K562 (cell line): ENCODE measurements at regions not wholly inside any gene's neighbourhood (a gene's known extent, or its start where the extent isn't known, plus 50 kb on each side); places are given as distances from the start of the nearest gene placed in this dataset.

Source experiments
- ATAC-seq: fragments of 200-7000 bp; cut with Tn5 transposase; 3 replicates; pipeline ENCODE4 v1.9.1; 2020; ENCODE audit warnings: moderate library complexity
- BruUV-seq: library from RNA; stranded (reverse); fragments of 400-500 nt; replicated peaks from 2 replicates; lab custom pipeline; 2021; lab: Mats Ljungman, UMichigan
- CTCF ChIA-PET: fragments of 300-600 bp; formaldehyde crosslinking; extraction: SDS; loops from one replicate; lab custom pipeline; 2021; ENCODE audit warnings: low intra/inter-chr PET ratio; lab: Yijun Ruan, JAX
- POLR2A ChIA-PET: fragments of 300-600, 350-650 bp; sonication (Branson Sonifier 250); formaldehyde crosslinking; extraction: SDS; loops from one replicate; lab custom pipeline; 2021; ENCODE audit warnings: antibody characterized with exemption, inconsistent platforms; lab: Yijun Ruan, JAX
- DNase-seq, 4 experiments: peaks; one replicate each; pipeline versions ENCODE4 v3.0.0 to v3.0.0-alpha.2; 2011 to 2018; ENCODE audit warnings: low spot score in 3 of 4, mixed read lengths in 3 of 4; ENCODE audit errors: extremely low read depth in 1 of 4
- FAIRE-seq: peaks from 2 replicates; lab custom pipeline; 2011; peaks lifted over from hg19 to GRCh38; lab: Jason Lieb, UNC
- H2AFZ ChIP-seq: 2 replicates; pipeline ENCODE4 v1.6.0; 2011; ENCODE audit warnings: low read depth, low read length, control low read depth, inconsistent platforms
- H3K27ac ChIP-seq: fragments of 200-600 bp; 3 replicates; pipeline ENCODE4 v1.8.0; 2011; ENCODE audit warnings: low read depth, mild to moderate bottlenecking, control low read depth, inconsistent platforms, low read length, moderate library complexity, mixed read lengths; ENCODE audit errors: extremely low read depth
- H3K27me3 ChIP-seq, 2 experiments: fragments of 300-600 bp in 1 of 2; 2 replicates in 1 of 2; 3 replicates in 1 of 2; pipeline versions ENCODE4 v1.6.0 to v1.8.0; 2011; ENCODE audit warnings: inconsistent platforms in 2 of 2, low read length in 2 of 2, mild to moderate bottlenecking in 1 of 2, mixed read lengths in 1 of 2, moderate library complexity in 1 of 2; ENCODE audit not compliant: control insufficient read depth in 2 of 2, insufficient read depth in 2 of 2
- H3K36me3 ChIP-seq: fragments of 300-600 bp; 3 replicates; pipeline ENCODE4 v1.8.0; 2011; ENCODE audit warnings: mild to moderate bottlenecking, low read length, inconsistent platforms; ENCODE audit not compliant: control insufficient read depth, insufficient read depth
- H3K4me1 ChIP-seq, 2 experiments: fragments of 200-600 bp in 1 of 2; replicated peaks in 1 of 2; 2 replicates in 1 of 2; 3 replicates in 1 of 2; pipeline versions ENCODE4 v1.5.1 to v1.8.0; 2011; ENCODE audit warnings: inconsistent platforms in 2 of 2, low read length in 2 of 2, mild to moderate bottlenecking in 1 of 2, mixed read lengths in 1 of 2, moderate library complexity in 1 of 2; ENCODE audit not compliant: control insufficient read depth in 2 of 2, insufficient read depth in 2 of 2
- H3K4me2 ChIP-seq: 2 replicates; pipeline ENCODE4 v1.6.1; 2011; ENCODE audit warnings: low read length, control low read depth, inconsistent platforms, mixed read lengths; ENCODE audit not compliant: insufficient read depth
- H3K4me3 ChIP-seq: fragments of 200-600 bp; sonication (generic), shearing (Covaris generic); 2 replicates; pipeline ENCODE4 v1.5.1; 2016; ENCODE audit warnings: control low read depth, inconsistent platforms
- H3K79me2 ChIP-seq: fragments of 200-600 bp; 3 replicates; pipeline ENCODE4 v1.8.0; 2011; ENCODE audit warnings: low read length, inconsistent platforms; ENCODE audit not compliant: control insufficient read depth, insufficient read depth
- H3K9ac ChIP-seq, 2 experiments: 2 replicates each; pipeline versions ENCODE4 v1.6.0 to v1.6.1; 2011; ENCODE audit warnings: low read depth in 2 of 2, low read length in 2 of 2, control low read depth in 1 of 2, inconsistent platforms in 1 of 2, mild to moderate bottlenecking in 1 of 2, mixed read lengths in 1 of 2; ENCODE audit not compliant: insufficient read depth in 1 of 2
- H3K9me1 ChIP-seq: one replicate; pipeline ENCODE4 v1.6.0; 2011; ENCODE audit warnings: inconsistent platforms, mild to moderate bottlenecking, low read length, moderate library complexity; ENCODE audit not compliant: control insufficient read depth, insufficient read depth
- H3K9me3 ChIP-seq: replicated peaks from 2 replicates; pipeline ENCODE4 v1.5.1; 2011; ENCODE audit warnings: low read depth, low read length, inconsistent platforms; ENCODE audit not compliant: control insufficient read depth, insufficient read depth
- H4K20me1 ChIP-seq: replicated peaks from 2 replicates; pipeline ENCODE4 v1.6.1; 2011; ENCODE audit warnings: low read length, inconsistent platforms, mixed read lengths; ENCODE audit not compliant: control insufficient read depth, insufficient read depth
- SNIP1 ChIP-seq: fragments of 450-650 bp; IDR thresholded peaks from 2 replicates; pipeline ENCODE4 v1.7.1; 2017; ENCODE audit warnings: low read depth, mild to moderate bottlenecking
- ZNF507 ChIP-seq: conservative IDR thresholded peaks from 2 replicates; pipeline ENCODE4 v1.6.1; 2017; ENCODE audit warnings: missing genetic modification characterization, missing compliant biosample characterization
- ZNF830 ChIP-seq: fragments of 250-450 bp; sonication (Bioruptor Pico); IDR thresholded peaks from 2 replicates; pipeline ENCODE4 v1.5.0; 2021; ENCODE audit warnings: mild to moderate bottlenecking
- WGBS: fragments of 100-300 bp; shearing (Covaris generic); methylation state at CpG from one replicate; pipeline ENCODE4 v1.1.6; 2016; ENCODE audit warnings: low coverage, mixed read lengths; ENCODE audit not compliant: insufficient coverage; ENCODE audit errors: missing lambda C conversion rate; 5-methylcytosine and 5-hydroxymethylcytosine counted together
- in situ Hi-C: fragments of 300-500 bp; cut with MboI; formaldehyde crosslinking; loops from 4 replicates; pipeline ENCODE4 v1.15.0; 2018; ENCODE audit warnings: inconsistent platforms, mixed read lengths
- intact Hi-C: fragments of 100-400 bp; cut with micrococcal nuclease; formaldehyde crosslinking; loops from 2 replicates; pipeline ENCODE4 v1.14.2; 2022
- TF ChIP-seq, protein P1 (sequence below): fragments of 150-350 bp; conservative IDR thresholded peaks from 2 replicates; pipeline ENCODE4 v1.6.1; 2014; ENCODE audit warnings: low read length
- TF ChIP-seq, protein P2 (sequence below): fragments of 450-650 bp; IDR thresholded peaks from 2 replicates; pipeline ENCODE4 v1.6.1; 2018; ENCODE audit warnings: mild to moderate bottlenecking, low read depth; ENCODE audit not compliant: partially characterized antibody
- TF ChIP-seq, protein P3 (sequence below): fragments of 250-450 bp; sonication (Bioruptor Pico); IDR thresholded peaks from 2 replicates; pipeline ENCODE4 v1.4.0; 2020

DNA sequence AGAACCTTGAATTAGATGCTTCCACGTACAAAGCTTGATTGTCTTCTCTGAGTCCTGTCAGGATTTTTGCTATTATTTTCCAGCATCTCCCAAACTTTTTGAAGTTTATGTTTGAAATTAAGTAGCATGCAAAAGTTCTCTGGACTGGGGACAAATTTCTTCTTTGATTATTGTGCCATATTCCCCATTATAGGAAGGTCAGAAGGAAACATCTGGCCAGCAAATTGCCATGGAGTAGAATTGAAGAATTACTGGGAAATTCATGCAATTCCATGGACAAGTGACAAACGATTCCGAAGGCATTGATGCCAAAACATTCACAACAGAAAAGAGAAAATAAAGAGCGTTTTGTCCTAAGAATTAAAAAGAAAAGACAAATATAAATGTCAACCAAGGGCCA is 737.2 kb downstream of the CDH11 start:
- H3K79me2 ChIP-seq: no peaks in the 10 kb centered on the region
- H3K4me1 ChIP-seq: no peaks in the 10 kb centered on the region
- no peak overlapping the region for H3K4me2 ChIP-seq
- no peaks in the 10 kb centered on the region for H4K20me1 ChIP-seq
- no TSS peak for BruUV-seq
- ChIA-PET POLR2A (no interaction called here), CTCF (no interaction called here)
- ATAC-seq (no peak), FAIRE-seq (no peak), DNase-seq (no peak)
- no peaks in the 10 kb centered on the region for H3K27me3 ChIP-seq
- no peaks in the 10 kb centered on the region for H3K9me1 ChIP-seq
- no peaks in the 10 kb centered on the region for H3K9me3 ChIP-seq
- H2AFZ ChIP-seq: no peak overlapping the region
- H3K9ac ChIP-seq: no peak overlapping the region
- no peak overlapping the region for H3K27ac ChIP-seq
- no peak overlapping the region for H3K4me3 ChIP-seq
- in situ Hi-C loops (no loop called here), intact Hi-C loops (no loop called here)
- WGBS: 2% methylated on average over 4 of the region's 4 CpGs
- TF ChIP-seq SNIP1: no peak
- TF ChIP-seq, protein P1, sequence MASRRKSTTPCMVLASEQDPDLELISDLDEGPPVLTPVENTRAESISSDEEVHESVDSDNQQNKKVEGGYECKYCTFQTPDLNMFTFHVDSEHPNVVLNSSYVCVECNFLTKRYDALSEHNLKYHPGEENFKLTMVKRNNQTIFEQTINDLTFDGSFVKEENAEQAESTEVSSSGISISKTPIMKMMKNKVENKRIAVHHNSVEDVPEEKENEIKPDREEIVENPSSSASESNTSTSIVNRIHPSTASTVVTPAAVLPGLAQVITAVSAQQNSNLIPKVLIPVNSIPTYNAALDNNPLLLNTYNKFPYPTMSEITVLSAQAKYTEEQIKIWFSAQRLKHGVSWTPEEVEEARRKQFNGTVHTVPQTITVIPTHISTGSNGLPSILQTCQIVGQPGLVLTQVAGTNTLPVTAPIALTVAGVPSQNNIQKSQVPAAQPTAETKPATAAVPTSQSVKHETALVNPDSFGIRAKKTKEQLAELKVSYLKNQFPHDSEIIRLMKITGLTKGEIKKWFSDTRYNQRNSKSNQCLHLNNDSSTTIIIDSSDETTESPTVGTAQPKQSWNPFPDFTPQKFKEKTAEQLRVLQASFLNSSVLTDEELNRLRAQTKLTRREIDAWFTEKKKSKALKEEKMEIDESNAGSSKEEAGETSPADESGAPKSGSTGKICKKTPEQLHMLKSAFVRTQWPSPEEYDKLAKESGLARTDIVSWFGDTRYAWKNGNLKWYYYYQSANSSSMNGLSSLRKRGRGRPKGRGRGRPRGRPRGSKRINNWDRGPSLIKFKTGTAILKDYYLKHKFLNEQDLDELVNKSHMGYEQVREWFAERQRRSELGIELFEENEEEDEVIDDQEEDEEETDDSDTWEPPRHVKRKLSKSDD: no peak
- H3K36me3 ChIP-seq: no peaks in the 10 kb centered on the region

DNA sequence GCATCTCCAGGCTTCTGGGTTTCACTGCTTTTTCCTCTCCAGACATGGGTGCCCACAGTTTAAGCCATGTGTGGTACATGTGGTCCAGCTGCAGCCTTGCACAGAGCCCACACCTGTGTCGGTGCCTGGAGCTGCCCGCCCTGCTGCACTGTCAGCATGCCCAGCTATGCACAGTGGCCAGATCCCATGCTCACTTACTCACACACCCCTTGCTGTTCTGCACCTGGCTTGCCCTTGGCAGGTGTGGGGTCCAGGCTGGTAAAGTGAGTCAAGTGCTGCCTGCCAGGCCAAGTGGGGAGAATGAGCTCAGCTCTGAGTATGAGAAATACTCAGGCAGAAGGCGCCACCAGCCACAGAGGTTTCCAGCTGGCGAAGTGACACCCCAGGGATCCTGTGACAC is 739.9 kb downstream of the CDH11 start:
- no peaks in the 10 kb centered on the region for H3K9me1 ChIP-seq
- ChIA-PET CTCF (no interaction called here), POLR2A (no interaction called here)
- WGBS: 0% methylated on average over 4 of the region's 4 CpGs
- no peaks in the 10 kb centered on the region for H4K20me1 ChIP-seq
- H3K79me2 ChIP-seq: no peaks in the 10 kb centered on the region
- no peak for DNase-seq
- no peak overlapping the region for H3K9ac ChIP-seq
- no TSS peak for BruUV-seq
- FAIRE-seq: no peak
- no peaks in the 10 kb centered on the region for H3K27me3 ChIP-seq
- no peaks in the 10 kb centered on the region for H3K36me3 ChIP-seq
- no peak overlapping the region for H2AFZ ChIP-seq
- no peaks in the 10 kb centered on the region for H3K9me3 ChIP-seq
- no peak for ATAC-seq
- no peak overlapping the region for H3K4me3 ChIP-seq
- intact Hi-C loops (no loop called here), in situ Hi-C loops (no loop called here)
- H3K4me2 ChIP-seq: no peak overlapping the region
- H3K27ac ChIP-seq: no peak overlapping the region
- no peaks in the 10 kb centered on the region for H3K4me1 ChIP-seq
- TF ChIP-seq ZNF507: no peak
- no peak for TF ChIP-seq ZNF830 (CRISPR knock-in tag)
- TF ChIP-seq, protein P2, sequence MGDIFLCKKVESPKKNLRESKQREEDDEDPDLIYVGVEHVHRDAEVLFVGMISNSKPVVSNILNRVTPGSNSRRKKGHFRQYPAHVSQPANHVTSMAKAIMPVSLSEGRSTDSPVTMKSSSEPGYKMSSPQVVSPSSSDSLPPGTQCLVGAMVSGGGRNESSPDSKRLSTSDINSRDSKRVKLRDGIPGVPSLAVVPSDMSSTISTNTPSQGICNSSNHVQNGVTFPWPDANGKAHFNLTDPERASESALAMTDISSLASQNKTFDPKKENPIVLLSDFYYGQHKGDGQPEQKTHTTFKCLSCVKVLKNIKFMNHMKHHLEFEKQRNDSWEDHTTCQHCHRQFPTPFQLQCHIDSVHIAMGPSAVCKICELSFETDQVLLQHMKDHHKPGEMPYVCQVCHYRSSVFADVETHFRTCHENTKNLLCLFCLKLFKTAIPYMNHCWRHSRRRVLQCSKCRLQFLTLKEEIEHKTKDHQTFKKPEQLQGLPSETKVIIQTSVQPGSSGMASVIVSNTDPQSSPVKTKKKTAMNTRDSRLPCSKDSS: no peak
- TF ChIP-seq, protein P3, sequence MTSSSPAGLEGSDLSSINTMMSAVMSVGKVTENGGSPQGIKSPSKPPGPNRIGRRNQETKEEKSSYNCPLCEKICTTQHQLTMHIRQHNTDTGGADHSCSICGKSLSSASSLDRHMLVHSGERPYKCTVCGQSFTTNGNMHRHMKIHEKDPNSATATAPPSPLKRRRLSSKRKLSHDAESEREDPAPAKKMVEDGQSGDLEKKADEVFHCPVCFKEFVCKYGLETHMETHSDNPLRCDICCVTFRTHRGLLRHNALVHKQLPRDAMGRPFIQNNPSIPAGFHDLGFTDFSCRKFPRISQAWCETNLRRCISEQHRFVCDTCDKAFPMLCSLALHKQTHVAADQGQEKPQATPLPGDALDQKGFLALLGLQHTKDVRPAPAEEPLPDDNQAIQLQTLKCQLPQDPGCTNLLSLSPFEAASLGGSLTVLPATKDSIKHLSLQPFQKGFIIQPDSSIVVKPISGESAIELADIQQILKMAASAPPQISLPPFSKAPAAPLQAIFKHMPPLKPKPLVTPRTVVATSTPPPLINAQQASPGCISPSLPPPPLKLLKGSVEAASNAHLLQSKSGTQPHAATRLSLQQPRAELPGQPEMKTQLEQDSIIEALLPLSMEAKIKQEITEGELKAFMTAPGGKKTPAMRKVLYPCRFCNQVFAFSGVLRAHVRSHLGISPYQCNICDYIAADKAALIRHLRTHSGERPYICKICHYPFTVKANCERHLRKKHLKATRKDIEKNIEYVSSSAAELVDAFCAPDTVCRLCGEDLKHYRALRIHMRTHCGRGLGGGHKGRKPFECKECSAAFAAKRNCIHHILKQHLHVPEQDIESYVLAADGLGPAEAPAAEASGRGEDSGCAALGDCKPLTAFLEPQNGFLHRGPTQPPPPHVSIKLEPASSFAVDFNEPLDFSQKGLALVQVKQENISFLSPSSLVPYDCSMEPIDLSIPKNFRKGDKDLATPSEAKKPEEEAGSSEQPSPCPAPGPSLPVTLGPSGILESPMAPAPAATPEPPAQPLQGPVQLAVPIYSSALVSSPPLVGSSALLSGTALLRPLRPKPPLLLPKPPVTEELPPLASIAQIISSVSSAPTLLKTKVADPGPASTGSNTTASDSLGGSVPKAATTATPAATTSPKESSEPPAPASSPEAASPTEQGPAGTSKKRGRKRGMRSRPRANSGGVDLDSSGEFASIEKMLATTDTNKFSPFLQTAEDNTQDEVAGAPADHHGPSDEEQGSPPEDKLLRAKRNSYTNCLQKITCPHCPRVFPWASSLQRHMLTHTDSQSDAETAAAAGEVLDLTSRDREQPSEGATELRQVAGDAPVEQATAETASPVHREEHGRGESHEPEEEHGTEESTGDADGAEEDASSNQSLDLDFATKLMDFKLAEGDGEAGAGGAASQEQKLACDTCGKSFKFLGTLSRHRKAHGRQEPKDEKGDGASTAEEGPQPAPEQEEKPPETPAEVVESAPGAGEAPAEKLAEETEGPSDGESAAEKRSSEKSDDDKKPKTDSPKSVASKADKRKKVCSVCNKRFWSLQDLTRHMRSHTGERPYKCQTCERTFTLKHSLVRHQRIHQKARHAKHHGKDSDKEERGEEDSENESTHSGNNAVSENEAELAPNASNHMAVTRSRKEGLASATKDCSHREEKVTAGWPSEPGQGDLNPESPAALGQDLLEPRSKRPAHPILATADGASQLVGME (CRISPR knock-in tag): no peak
